ENCODE measurements at regions not wholly inside any gene's neighbourhood (a gene's known extent, or its start where the extent isn't known, plus 50 kb on each side); places are given as distances from the start of the nearest gene placed in this dataset.

DNA sequence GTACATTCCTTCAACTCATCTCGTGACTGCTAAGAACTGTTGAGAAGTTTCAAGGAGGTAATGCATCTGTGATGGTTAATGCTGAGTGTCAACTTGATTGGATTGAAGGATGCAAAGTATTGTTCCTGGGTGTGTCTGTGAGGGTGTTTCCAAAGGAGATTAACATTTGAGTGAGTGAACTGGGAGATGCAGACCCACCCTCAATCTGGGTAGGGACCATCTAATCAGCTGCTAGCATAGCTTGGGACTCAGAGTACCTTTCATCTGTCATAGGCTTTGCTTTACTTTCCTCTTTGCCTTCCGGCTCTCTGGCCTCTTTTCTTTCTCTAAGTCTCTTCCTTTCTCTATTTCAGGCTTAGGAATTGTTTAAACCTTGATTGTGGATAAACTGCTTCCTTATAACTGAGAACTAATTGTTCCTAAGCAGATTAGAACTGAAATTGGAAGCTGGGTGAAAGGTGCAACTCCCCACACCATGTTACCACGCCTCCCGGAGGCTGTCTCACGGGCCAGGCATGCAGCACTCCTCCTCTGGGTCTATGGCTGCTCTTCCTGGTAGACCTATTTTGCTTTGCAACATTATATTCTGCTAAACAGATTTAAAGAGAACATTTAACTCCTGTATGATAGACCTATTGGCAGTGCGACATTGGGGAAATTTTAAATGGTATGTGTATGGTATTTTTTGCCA lies 298.2 kb downstream of the CCSER2 start:
- Histone ChIP-seq H3K4me3 (no peak overlapping the region), H3F3A (replicated peaks; ENCODE audit: low read depth) (no peaks in the 10 kb centered on the region), H4K20me1 (replicated peaks; ENCODE audit: insufficient read depth) (no peaks in the 10 kb centered on the region), H2AFZ (peak overlapping the region; percentile 54; the same call in 1 of the 2 replicates), H3K4me1 (ENCODE audit: insufficient read depth) (no peaks in the 10 kb centered on the region), H3K27me3 (ENCODE audit: insufficient read depth) (no peaks in the 10 kb centered on the region), H3K9me2 (ENCODE audit: insufficient read depth) (0 out of 2 replicates have a peak, but pooled peaks cover 3% of the 10 kb centered on the region), H3K36me3 (ENCODE audit: insufficient read depth) (no peaks in the 10 kb centered on the region), H3K27ac (ENCODE audit: low read depth) (no peak overlapping the region), H3K79me2 (replicated peaks; ENCODE audit: insufficient read depth) (no peaks in the 10 kb centered on the region), H3K4me2 (no peak overlapping the region)
- TF ChIP-seq, protein P1, sequence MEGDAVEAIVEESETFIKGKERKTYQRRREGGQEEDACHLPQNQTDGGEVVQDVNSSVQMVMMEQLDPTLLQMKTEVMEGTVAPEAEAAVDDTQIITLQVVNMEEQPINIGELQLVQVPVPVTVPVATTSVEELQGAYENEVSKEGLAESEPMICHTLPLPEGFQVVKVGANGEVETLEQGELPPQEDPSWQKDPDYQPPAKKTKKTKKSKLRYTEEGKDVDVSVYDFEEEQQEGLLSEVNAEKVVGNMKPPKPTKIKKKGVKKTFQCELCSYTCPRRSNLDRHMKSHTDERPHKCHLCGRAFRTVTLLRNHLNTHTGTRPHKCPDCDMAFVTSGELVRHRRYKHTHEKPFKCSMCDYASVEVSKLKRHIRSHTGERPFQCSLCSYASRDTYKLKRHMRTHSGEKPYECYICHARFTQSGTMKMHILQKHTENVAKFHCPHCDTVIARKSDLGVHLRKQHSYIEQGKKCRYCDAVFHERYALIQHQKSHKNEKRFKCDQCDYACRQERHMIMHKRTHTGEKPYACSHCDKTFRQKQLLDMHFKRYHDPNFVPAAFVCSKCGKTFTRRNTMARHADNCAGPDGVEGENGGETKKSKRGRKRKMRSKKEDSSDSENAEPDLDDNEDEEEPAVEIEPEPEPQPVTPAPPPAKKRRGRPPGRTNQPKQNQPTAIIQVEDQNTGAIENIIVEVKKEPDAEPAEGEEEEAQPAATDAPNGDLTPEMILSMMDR (conservative IDR thresholded peaks at IDR 0.05; ENCODE audit: low read depth in 2 of 2) = no peak
- TF ChIP-seq ZNF114 (CRISPR knock-in tag; IDR thresholded peaks at IDR 0.05) = no peak
- TF ChIP-seq EZH2phosphoT487 (IDR thresholded peaks at IDR 0.05; ENCODE audit: unreplicated experiment) = no peak
- TF ChIP-seq NANOG (IDR thresholded peaks at IDR 0.05; ENCODE audit: borderline replicate concordance) = no peak
- TF ChIP-seq, protein P2, sequence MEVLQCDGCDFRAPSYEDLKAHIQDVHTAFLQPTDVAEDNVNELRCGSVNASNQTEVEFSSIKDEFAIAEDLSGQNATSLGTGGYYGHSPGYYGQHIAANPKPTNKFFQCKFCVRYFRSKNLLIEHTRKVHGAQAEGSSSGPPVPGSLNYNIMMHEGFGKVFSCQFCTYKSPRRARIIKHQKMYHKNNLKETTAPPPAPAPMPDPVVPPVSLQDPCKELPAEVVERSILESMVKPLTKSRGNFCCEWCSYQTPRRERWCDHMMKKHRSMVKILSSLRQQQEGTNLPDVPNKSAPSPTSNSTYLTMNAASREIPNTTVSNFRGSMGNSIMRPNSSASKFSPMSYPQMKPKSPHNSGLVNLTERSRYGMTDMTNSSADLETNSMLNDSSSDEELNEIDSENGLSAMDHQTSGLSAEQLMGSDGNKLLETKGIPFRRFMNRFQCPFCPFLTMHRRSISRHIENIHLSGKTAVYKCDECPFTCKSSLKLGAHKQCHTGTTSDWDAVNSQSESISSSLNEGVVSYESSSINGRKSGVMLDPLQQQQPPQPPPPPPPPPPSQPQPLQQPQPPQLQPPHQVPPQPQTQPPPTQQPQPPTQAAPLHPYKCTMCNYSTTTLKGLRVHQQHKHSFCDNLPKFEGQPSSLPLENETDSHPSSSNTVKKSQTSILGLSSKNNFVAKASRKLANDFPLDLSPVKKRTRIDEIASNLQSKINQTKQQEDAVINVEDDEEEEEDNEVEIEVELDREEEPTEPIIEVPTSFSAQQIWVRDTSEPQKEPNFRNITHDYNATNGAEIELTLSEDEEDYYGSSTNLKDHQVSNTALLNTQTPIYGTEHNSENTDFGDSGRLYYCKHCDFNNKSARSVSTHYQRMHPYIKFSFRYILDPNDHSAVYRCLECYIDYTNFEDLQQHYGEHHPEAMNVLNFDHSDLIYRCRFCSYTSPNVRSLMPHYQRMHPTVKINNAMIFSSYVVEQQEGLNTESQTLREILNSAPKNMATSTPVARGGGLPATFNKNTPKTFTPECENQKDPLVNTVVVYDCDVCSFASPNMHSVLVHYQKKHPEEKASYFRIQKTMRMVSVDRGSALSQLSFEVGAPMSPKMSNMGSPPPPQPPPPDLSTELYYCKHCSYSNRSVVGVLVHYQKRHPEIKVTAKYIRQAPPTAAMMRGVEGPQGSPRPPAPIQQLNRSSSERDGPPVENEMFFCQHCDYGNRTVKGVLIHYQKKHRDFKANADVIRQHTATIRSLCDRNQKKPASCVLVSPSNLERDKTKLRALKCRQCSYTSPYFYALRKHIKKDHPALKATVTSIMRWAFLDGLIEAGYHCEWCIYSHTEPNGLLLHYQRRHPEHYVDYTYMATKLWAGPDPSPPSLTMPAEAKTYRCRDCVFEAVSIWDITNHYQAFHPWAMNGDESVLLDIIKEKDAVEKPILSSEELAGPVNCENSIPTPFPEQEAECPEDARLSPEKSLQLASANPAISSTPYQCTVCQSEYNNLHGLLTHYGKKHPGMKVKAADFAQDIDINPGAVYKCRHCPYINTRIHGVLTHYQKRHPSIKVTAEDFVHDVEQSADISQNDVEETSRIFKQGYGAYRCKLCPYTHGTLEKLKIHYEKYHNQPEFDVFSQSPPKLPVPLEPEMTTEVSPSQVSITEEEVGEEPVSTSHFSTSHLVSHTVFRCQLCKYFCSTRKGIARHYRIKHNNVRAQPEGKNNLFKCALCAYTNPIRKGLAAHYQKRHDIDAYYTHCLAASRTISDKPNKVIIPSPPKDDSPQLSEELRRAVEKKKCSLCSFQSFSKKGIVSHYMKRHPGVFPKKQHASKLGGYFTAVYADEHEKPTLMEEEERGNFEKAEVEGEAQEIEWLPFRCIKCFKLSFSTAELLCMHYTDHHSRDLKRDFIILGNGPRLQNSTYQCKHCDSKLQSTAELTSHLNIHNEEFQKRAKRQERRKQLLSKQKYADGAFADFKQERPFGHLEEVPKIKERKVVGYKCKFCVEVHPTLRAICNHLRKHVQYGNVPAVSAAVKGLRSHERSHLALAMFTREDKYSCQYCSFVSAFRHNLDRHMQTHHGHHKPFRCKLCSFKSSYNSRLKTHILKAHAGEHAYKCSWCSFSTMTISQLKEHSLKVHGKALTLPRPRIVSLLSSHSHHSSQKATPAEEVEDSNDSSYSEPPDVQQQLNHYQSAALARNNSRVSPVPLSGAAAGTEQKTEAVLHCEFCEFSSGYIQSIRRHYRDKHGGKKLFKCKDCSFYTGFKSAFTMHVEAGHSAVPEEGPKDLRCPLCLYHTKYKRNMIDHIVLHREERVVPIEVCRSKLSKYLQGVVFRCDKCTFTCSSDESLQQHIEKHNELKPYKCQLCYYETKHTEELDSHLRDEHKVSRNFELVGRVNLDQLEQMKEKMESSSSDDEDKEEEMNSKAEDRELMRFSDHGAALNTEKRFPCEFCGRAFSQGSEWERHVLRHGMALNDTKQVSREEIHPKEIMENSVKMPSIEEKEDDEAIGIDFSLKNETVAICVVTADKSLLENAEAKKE (CRISPR knock-in tag; IDR thresholded peaks at IDR 0.05) = no peak
- TF ChIP-seq ZNF331 (CRISPR knock-in tag; IDR thresholded peaks at IDR 0.05; ENCODE audit: low read depth) = no peak
- TF ChIP-seq EZH2 (IDR thresholded peaks at IDR 0.05; ENCODE audit: low read depth, unreplicated experiment) = no peak
- no peak for TF ChIP-seq JUNB (IDR thresholded peaks at IDR 0.05; ENCODE audit: unreplicated experiment)
- TF ChIP-seq, protein P3, sequence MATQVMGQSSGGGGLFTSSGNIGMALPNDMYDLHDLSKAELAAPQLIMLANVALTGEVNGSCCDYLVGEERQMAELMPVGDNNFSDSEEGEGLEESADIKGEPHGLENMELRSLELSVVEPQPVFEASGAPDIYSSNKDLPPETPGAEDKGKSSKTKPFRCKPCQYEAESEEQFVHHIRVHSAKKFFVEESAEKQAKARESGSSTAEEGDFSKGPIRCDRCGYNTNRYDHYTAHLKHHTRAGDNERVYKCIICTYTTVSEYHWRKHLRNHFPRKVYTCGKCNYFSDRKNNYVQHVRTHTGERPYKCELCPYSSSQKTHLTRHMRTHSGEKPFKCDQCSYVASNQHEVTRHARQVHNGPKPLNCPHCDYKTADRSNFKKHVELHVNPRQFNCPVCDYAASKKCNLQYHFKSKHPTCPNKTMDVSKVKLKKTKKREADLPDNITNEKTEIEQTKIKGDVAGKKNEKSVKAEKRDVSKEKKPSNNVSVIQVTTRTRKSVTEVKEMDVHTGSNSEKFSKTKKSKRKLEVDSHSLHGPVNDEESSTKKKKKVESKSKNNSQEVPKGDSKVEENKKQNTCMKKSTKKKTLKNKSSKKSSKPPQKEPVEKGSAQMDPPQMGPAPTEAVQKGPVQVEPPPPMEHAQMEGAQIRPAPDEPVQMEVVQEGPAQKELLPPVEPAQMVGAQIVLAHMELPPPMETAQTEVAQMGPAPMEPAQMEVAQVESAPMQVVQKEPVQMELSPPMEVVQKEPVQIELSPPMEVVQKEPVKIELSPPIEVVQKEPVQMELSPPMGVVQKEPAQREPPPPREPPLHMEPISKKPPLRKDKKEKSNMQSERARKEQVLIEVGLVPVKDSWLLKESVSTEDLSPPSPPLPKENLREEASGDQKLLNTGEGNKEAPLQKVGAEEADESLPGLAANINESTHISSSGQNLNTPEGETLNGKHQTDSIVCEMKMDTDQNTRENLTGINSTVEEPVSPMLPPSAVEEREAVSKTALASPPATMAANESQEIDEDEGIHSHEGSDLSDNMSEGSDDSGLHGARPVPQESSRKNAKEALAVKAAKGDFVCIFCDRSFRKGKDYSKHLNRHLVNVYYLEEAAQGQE (IDR thresholded peaks at IDR 0.05; ENCODE audit: unreplicated experiment) = no peak
- TF ChIP-seq STAT1 (IDR thresholded peaks at IDR 0.05; ENCODE audit: unreplicated experiment) = no peak
- no peak for TF ChIP-seq POLR2AphosphoS5 (IDR thresholded peaks at IDR 0.05; ENCODE audit: low read depth)
- TF ChIP-seq, protein P4, sequence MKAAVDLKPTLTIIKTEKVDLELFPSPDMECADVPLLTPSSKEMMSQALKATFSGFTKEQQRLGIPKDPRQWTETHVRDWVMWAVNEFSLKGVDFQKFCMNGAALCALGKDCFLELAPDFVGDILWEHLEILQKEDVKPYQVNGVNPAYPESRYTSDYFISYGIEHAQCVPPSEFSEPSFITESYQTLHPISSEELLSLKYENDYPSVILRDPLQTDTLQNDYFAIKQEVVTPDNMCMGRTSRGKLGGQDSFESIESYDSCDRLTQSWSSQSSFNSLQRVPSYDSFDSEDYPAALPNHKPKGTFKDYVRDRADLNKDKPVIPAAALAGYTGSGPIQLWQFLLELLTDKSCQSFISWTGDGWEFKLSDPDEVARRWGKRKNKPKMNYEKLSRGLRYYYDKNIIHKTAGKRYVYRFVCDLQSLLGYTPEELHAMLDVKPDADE (IDR thresholded peaks at IDR 0.05) = no peak
- no peak for TF ChIP-seq CREB1 (CRISPR knock-in tag; IDR thresholded peaks at IDR 0.05; ENCODE audit: low read depth)
- ATAC-seq (no peak), DNase-seq (ENCODE audit: low spot score) (no peak)
- Mint-ChIP-seq H3K4me1 (no peaks in the 10 kb centered on the region), H3K36me3 (ENCODE audit: low read depth) (no peaks in the 10 kb centered on the region), H3K27ac (no peak overlapping the region), H3K9me3 (peaks cover 2% of the 10 kb centered on the region; the same call in 1 of the 3 replicates), H3K4me3 (no peak overlapping the region), H3K27me3 (ENCODE audit: insufficient read depth, low read depth, poor library complexity) (no peaks in the 10 kb centered on the region)

Measured in GM23338 (cell line).